ENCODE measurements at regions not wholly inside any gene's neighbourhood (a gene's known extent, or its start where the extent isn't known, plus 50 kb on each side); places are given as distances from the start of the nearest gene placed in this dataset.

- POLR2A ChIA-PET: no interaction called here
- no peak overlapping the region for H3K4me3 ChIP-seq
- no peaks in the 10 kb centered on the region for H3K9me3 ChIP-seq
- DNase-seq (ENCODE audit: low read depth in 1 of 2, low spot score in 1 of 2) (no peak), FAIRE-seq (no peak), ATAC-seq (no peak)
- CTCF ChIA-PET: interaction anchor here (0.8 kb wide), 1 partner anchor 292 kb away, joined by 3 read pairs; no protein-coding TSS in a partner anchor
- H3K27ac ChIP-seq: no peak overlapping the region
- no peak overlapping the region for H3K4me2 ChIP-seq
- no peaks in the 10 kb centered on the region for H3K4me1 ChIP-seq
- 29% methylated on average over 3 of the region's 3 CpGs for WGBS (ENCODE audit: missing lambda C conversion rate)
- TF ChIP-seq ATOH8 (CRISPR knock-in tag; IDR thresholded peaks at IDR 0.05; ENCODE audit: low read depth) (no peak), HDAC2 (IDR thresholded peaks at IDR 0.05) (no peak), SREBF2 (IDR thresholded peaks at IDR 0.05) (no peak), ELK1 (IDR thresholded peaks at IDR 0.05; ENCODE audit: low read depth, low read length) (no peak), ZNF302 (CRISPR knock-in tag; IDR thresholded peaks at IDR 0.05) (no peak), SMC3 (IDR thresholded peaks at IDR 0.05) (no peak)
Measured at GRCh38 chr9:119802133-119802532, 432.9 kb upstream of the BRINP1 start.

GRCh38 chr9:119801311-119801710, 432.1 kb upstream of the BRINP1 start:
- Histone ChIP-seq H3K4me1 (no peaks in the 10 kb centered on the region), H3K27ac (no peak overlapping the region), H3K9me3 (no peaks in the 10 kb centered on the region), H3K4me2 (no peak overlapping the region), H3K4me3 (no peak overlapping the region)
- no peak for DNase-seq (ENCODE audit: low read depth in 1 of 2, low spot score in 1 of 2)
- no peak for ATAC-seq
- TF ChIP-seq TFCP2L1 (CRISPR knock-in tag; IDR thresholded peaks at IDR 0.05) (no peak), ESRRA (IDR thresholded peaks at IDR 0.05; ENCODE audit: borderline replicate concordance, low read length) (no peak), EHMT2 (IDR thresholded peaks at IDR 0.05; ENCODE audit: low read depth) (no peak), PHF8 (IDR thresholded peaks at IDR 0.05; ENCODE audit: borderline replicate concordance, low read depth) (no peak), NFE2L2 (conservative IDR thresholded peaks at IDR 0.05; ENCODE audit: low read length) (no peak), POLR2AphosphoS2 (conservative IDR thresholded peaks at IDR 0.05; ENCODE audit: low read length) (no peak), CBX2 (IDR thresholded peaks at IDR 0.05; ENCODE audit: borderline replicate concordance, low read depth) (no peak), GATA3 (IDR thresholded peaks at IDR 0.05; ENCODE audit: borderline replicate concordance) (no peak), KDM5A (IDR thresholded peaks at IDR 0.05) (no peak), FOSB (CRISPR knock-in tag; IDR thresholded peaks at IDR 0.05) (no peak), CEBPB (IDR thresholded peaks at IDR 0.05) (no peak)
- FAIRE-seq: no peak
- WGBS (ENCODE audit: missing lambda C conversion rate): 4% methylated on average over 4 of the region's 4 CpGs
- ChIA-PET CTCF (interaction anchor here (0.8 kb wide), 1 partner anchor 291 kb away, joined by 3 read pairs; no protein-coding TSS in a partner anchor), POLR2A (no interaction called here)

- no peak for DNase-seq (ENCODE audit: low read depth in 1 of 2, low spot score in 1 of 2)
- Histone ChIP-seq H3K4me2 (no peak overlapping the region), H3K4me1 (no peaks in the 10 kb centered on the region), H3K4me3 (no peak overlapping the region), H3K9me3 (no peaks in the 10 kb centered on the region), H3K27ac (no peak overlapping the region)
- 1% methylated on average over 3 of the region's 3 CpGs for WGBS (ENCODE audit: missing lambda C conversion rate)
- FAIRE-seq: no peak
- POLR2A ChIA-PET: no interaction called here
- CTCF ChIA-PET: no interaction called here
- no peak for TF ChIP-seq HDAC2 (IDR thresholded peaks at IDR 0.05)
- TF ChIP-seq EHF (CRISPR knock-in tag; IDR thresholded peaks at IDR 0.05): no peak
- no peak for TF ChIP-seq PBX3 (IDR thresholded peaks at IDR 0.05)
- TF ChIP-seq NFE2L2 (conservative IDR thresholded peaks at IDR 0.05; ENCODE audit: low read length): no peak
- no peak for TF ChIP-seq CEBPB (IDR thresholded peaks at IDR 0.05)
- TF ChIP-seq MAX (IDR thresholded peaks at IDR 0.05): no peak
- no peak for TF ChIP-seq NPAS2 (CRISPR knock-in tag; IDR thresholded peaks at IDR 0.05; ENCODE audit: borderline replicate concordance)
- ATAC-seq: no peak
Measured at GRCh38 chr9:119795395-119795794, 426.2 kb upstream of the BRINP1 start.

Measured in A549 (cell line).